ENCODE measurements at regions not wholly inside any gene's neighbourhood (a gene's known extent, or its start where the extent isn't known, plus 50 kb on each side); places are given as distances from the start of the nearest gene placed in this dataset.

DNA sequence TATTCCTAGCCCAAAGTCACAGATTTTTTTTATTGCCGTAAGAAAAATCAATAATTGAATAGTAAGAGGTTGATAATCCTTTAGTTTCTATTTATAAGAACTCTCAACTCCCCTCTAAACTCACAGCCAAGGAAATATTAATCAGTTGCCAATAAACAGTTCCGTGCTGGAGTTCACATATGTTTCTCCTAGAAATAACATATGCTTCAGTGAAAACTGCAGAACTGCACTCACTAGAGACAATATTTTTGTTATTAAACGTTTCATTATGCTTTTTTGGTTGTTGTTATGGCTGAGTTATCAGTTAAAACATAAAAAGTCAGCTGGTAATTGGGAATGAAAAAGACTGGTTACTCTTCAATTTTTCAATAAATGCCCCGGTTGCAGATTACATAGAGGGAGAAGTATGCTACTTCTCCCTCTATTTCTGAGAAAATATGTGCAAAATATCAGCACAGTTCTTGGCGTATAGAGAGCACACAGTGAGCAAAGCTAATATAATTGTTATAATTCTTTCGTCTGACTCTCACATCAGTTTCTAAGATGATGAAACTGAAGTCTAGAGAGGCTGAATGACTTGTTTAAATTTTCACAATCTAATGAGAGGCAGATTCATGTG is 781.2 kb upstream of the GRM7 start:
- no peaks in the 10 kb centered on the region for H3K27me3 ChIP-seq (ENCODE audit: control insufficient read depth in 2 of 2, insufficient read depth in 2 of 2, low read length in 2 of 2)
- no peaks in the 10 kb centered on the region for H4K20me1 ChIP-seq (replicated peaks; ENCODE audit: control insufficient read depth, insufficient read depth, low read length)
- no peak for DNase-seq (ENCODE audit: extremely low read depth in 1 of 4, low spot score in 3 of 4)
- POLR2A ChIA-PET: no interaction called here
- CTCF ChIA-PET (ENCODE audit: low intra/inter-chr PET ratio): no interaction called here
- no peak overlapping the region for H3K4me2 ChIP-seq (ENCODE audit: insufficient read depth, low read length)
- no peak for ATAC-seq
- H3K27ac ChIP-seq (ENCODE audit: extremely low read depth, low read depth, low read length): no peak overlapping the region
- no peak overlapping the region for H3K4me3 ChIP-seq
- H2AFZ ChIP-seq (ENCODE audit: low read depth, low read length): no peak overlapping the region
- H3K79me2 ChIP-seq (ENCODE audit: control insufficient read depth, insufficient read depth, low read length): no peaks in the 10 kb centered on the region
- no peak overlapping the region for H3K9ac ChIP-seq (ENCODE audit: insufficient read depth in 1 of 2, low read depth in 2 of 2, low read length in 2 of 2)
- in situ Hi-C loops (cut with MboI) (no loop called here), intact Hi-C loops (cut with micrococcal nuclease) (no loop called here)
- H3K9me3 ChIP-seq (replicated peaks; ENCODE audit: control insufficient read depth, insufficient read depth, low read depth, low read length): no peaks in the 10 kb centered on the region
- no peak for FAIRE-seq
- no peaks in the 10 kb centered on the region for H3K9me1 ChIP-seq (ENCODE audit: control insufficient read depth, insufficient read depth, low read length)
- TF ChIP-seq KAT8 (IDR thresholded peaks at IDR 0.05; ENCODE audit: low read depth) (no peak), GABPA (tag; conservative IDR thresholded peaks at IDR 0.05; ENCODE audit: low read depth) (no peak), HMGN3 (IDR thresholded peaks at IDR 0.05; ENCODE audit: borderline replicate concordance, extremely low read depth, insufficient read length, low read depth, low read length) (no peak), LARP7 (IDR thresholded peaks at IDR 0.05) (no peak), NRF1 (conservative IDR thresholded peaks at IDR 0.05 in 1 of 2, IDR thresholded peaks at IDR 0.05 in 1 of 2) (no peak), IRF2 (CRISPR knock-in tag; IDR thresholded peaks at IDR 0.05) (no peak)
- no peaks in the 10 kb centered on the region for H3K36me3 ChIP-seq (ENCODE audit: control insufficient read depth, insufficient read depth, low read length)
- H3K4me1 ChIP-seq (replicated peaks in 1 of 2; ENCODE audit: control insufficient read depth in 2 of 2, insufficient read depth in 2 of 2, low read length in 2 of 2): no peaks in the 10 kb centered on the region
- no TSS peak for BruUV-seq (replicated peaks)
- WGBS (ENCODE audit: insufficient coverage, low coverage, missing lambda C conversion rate): 1% methylated on average over 6 of the region's 6 CpGs

DNA sequence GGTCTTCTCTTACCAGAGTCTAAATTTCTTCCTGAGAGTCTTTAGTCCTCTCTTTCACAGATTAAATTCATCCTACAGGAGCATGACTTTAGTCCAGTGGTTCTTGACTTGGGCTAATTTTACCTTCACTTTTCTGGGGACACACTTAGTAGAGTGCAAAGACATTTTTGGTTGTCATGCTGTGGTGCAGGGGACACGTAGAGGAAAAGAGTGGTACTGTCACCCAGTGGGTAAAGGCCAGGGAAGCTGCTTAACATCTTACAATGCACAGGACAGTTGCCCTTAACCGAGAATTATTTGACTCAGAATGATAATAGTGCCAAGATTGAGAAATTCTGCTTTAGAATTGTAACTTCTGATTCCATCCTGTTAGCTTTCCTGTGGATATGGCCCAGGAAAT is 772.5 kb upstream of the GRM7 start:
- in situ Hi-C loops (cut with MboI) (no loop called here), intact Hi-C loops (cut with micrococcal nuclease) (no loop called here)
- Histone ChIP-seq H2AFZ (ENCODE audit: low read depth, low read length) (no peak overlapping the region), H3K9me3 (replicated peaks; ENCODE audit: control insufficient read depth, insufficient read depth, low read depth, low read length) (no peaks in the 10 kb centered on the region), H3K4me1 (replicated peaks in 1 of 2; ENCODE audit: control insufficient read depth in 2 of 2, insufficient read depth in 2 of 2, low read length in 2 of 2) (no peaks in the 10 kb centered on the region), H3K9ac (ENCODE audit: insufficient read depth in 1 of 2, low read depth in 2 of 2, low read length in 2 of 2) (no peak overlapping the region), H3K4me2 (ENCODE audit: insufficient read depth, low read length) (no peak overlapping the region), H3K9me1 (ENCODE audit: control insufficient read depth, insufficient read depth, low read length) (no peaks in the 10 kb centered on the region), H4K20me1 (replicated peaks; ENCODE audit: control insufficient read depth, insufficient read depth, low read length) (no peaks in the 10 kb centered on the region), H3K36me3 (ENCODE audit: control insufficient read depth, insufficient read depth, low read length) (no peaks in the 10 kb centered on the region), H3K27me3 (ENCODE audit: control insufficient read depth in 2 of 2, insufficient read depth in 2 of 2, low read length in 2 of 2) (no peaks in the 10 kb centered on the region), H3K27ac (ENCODE audit: extremely low read depth, low read depth, low read length) (no peak overlapping the region), H3K79me2 (ENCODE audit: control insufficient read depth, insufficient read depth, low read length) (no peaks in the 10 kb centered on the region), H3K4me3 (no peak overlapping the region)
- ATAC-seq (no peak), FAIRE-seq (no peak), DNase-seq (ENCODE audit: extremely low read depth in 1 of 4, low spot score in 3 of 4) (no peak)
- WGBS (ENCODE audit: insufficient coverage, low coverage, missing lambda C conversion rate): 0% methylated on average over 2 of the region's 2 CpGs
- POLR2A ChIA-PET: no interaction called here
- CTCF ChIA-PET (ENCODE audit: low intra/inter-chr PET ratio): no interaction called here
- no TSS peak for BruUV-seq (replicated peaks)
- no peak for TF ChIP-seq ZNF263 (CRISPR knock-in tag; IDR thresholded peaks at IDR 0.05; ENCODE audit: borderline replicate concordance)
- no peak for TF ChIP-seq ZKSCAN1 (IDR thresholded peaks at IDR 0.05; ENCODE audit: low read depth, low read length)
- TF ChIP-seq SMAD2 (IDR thresholded peaks at IDR 0.05; ENCODE audit: low read depth, low read length): no peak
- TF ChIP-seq RFX1 (IDR thresholded peaks at IDR 0.05): no peak
- no peak for TF ChIP-seq FIP1L1 (IDR thresholded peaks at IDR 0.05; ENCODE audit: low read depth, low read length, poor library complexity, severe bottlenecking)
- no peak for TF ChIP-seq SMAD4 (CRISPR knock-in tag; conservative IDR thresholded peaks at IDR 0.05)
- TF ChIP-seq, protein P1, sequence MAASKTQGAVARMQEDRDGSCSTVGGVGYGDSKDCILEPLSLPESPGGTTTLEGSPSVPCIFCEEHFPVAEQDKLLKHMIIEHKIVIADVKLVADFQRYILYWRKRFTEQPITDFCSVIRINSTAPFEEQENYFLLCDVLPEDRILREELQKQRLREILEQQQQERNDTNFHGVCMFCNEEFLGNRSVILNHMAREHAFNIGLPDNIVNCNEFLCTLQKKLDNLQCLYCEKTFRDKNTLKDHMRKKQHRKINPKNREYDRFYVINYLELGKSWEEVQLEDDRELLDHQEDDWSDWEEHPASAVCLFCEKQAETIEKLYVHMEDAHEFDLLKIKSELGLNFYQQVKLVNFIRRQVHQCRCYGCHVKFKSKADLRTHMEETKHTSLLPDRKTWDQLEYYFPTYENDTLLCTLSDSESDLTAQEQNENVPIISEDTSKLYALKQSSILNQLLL (CRISPR knock-in tag; IDR thresholded peaks at IDR 0.05; ENCODE audit: borderline replicate concordance): no peak
- TF ChIP-seq ZNF707 (CRISPR knock-in tag; conservative IDR thresholded peaks at IDR 0.05): no peak
- TF ChIP-seq HDAC6 (IDR thresholded peaks at IDR 0.05; ENCODE audit: low read depth, low read length): no peak
- TF ChIP-seq POLR2H (tag; IDR thresholded peaks at IDR 0.05; ENCODE audit: low read depth): no peak
- no peak for TF ChIP-seq ZNF57 (CRISPR knock-in tag; IDR thresholded peaks at IDR 0.05)
- no peak for TF ChIP-seq CCNT2 (IDR thresholded peaks at IDR 0.05; ENCODE audit: borderline replicate concordance, extremely low read depth, insufficient read length, low read depth, low read length)
